H9 (cell line): ENCODE measurements at regions not wholly inside any gene's neighbourhood (a gene's known extent, or its start where the extent isn't known, plus 50 kb on each side); places are given as distances from the start of the nearest gene placed in this dataset.

Experiments used
- DNase-seq: peaks from one replicate; pipeline ENCODE4 v3.0.0-alpha.2; 2017
- H2AFZ ChIP-seq: one replicate; pipeline ENCODE4 v1.6.1; 2013; ENCODE audit warnings: mild to moderate bottlenecking, low read length, control low read depth, moderate library complexity
- H2AK5ac ChIP-seq: 2 replicates; pipeline ENCODE4 v1.6.1; 2013; ENCODE audit warnings: low read length, control low read depth, mixed read lengths; ENCODE audit not compliant: insufficient read length
- H2BK120ac ChIP-seq: one replicate; pipeline ENCODE4 v1.6.1; 2013; ENCODE audit warnings: low read depth, mild to moderate bottlenecking, low read length, control low read depth, inconsistent platforms; ENCODE audit not compliant: poor library complexity, severe bottlenecking
- H2BK12ac ChIP-seq: 2 replicates; pipeline ENCODE4 v1.6.1; 2013; ENCODE audit warnings: low read length, control low read depth, mixed read lengths, low read depth; ENCODE audit not compliant: insufficient read length
- H2BK15ac ChIP-seq: 2 replicates; pipeline ENCODE4 v1.6.1; 2013; ENCODE audit warnings: low read depth, low read length, control low read depth
- H2BK20ac ChIP-seq: one replicate; pipeline ENCODE4 v1.6.1; 2013; ENCODE audit warnings: low read depth, mild to moderate bottlenecking, low read length, control low read depth, inconsistent platforms; ENCODE audit not compliant: poor library complexity, severe bottlenecking
- H2BK5ac ChIP-seq: 2 replicates; pipeline ENCODE4 v1.6.1; 2013; ENCODE audit warnings: low read length, control low read depth, mixed read lengths; ENCODE audit not compliant: insufficient read length
- H3K14ac ChIP-seq: 2 replicates; pipeline ENCODE4 v1.6.1; 2013; ENCODE audit warnings: low read length, control low read depth; ENCODE audit not compliant: insufficient read depth
- H3K18ac ChIP-seq: 2 replicates; pipeline ENCODE4 v1.6.1; 2013; ENCODE audit warnings: low read depth, mild to moderate bottlenecking, mixed read lengths, low read length, control low read depth; ENCODE audit not compliant: insufficient read length
- H3K23ac ChIP-seq: 2 replicates; pipeline ENCODE4 v1.6.1; 2013; ENCODE audit warnings: low read length, control low read depth, mixed read lengths, low read depth; ENCODE audit not compliant: insufficient read length
- H3K23me2 ChIP-seq: 2 replicates; pipeline ENCODE4 v1.6.1; 2013; ENCODE audit warnings: low read depth, mild to moderate bottlenecking, mixed read lengths, low read length, control low read depth; ENCODE audit not compliant: insufficient read length, poor library complexity, severe bottlenecking
- H3K27ac ChIP-seq: 2 replicates; pipeline ENCODE4 v1.5.1; 2013; ENCODE audit warnings: low read length, control low read depth, mixed read lengths, low read depth; ENCODE audit not compliant: insufficient read length
- H3K27me3 ChIP-seq: 2 replicates; pipeline ENCODE4 v1.6.1; 2013; ENCODE audit warnings: low read length, control low read depth, inconsistent platforms; ENCODE audit not compliant: insufficient read depth
- H3K4ac ChIP-seq: 2 replicates; pipeline ENCODE4 v1.6.1; 2013; ENCODE audit warnings: low read depth, mild to moderate bottlenecking, control low read depth, inconsistent platforms, low read length, moderate library complexity
- H3K4me1 ChIP-seq: 2 replicates; pipeline ENCODE4 v1.6.1; 2013; ENCODE audit warnings: low read length, control low read depth, inconsistent platforms; ENCODE audit not compliant: insufficient read depth
- H3K4me2 ChIP-seq: 2 replicates; pipeline ENCODE4 v1.6.1; 2013; ENCODE audit warnings: low read length, control low read depth, mixed read lengths; ENCODE audit not compliant: insufficient read length, insufficient read depth
- H3K56ac ChIP-seq: 2 replicates; pipeline ENCODE4 v1.6.1; 2013; ENCODE audit warnings: low read depth, mild to moderate bottlenecking, mixed read lengths, low read length, control low read depth; ENCODE audit not compliant: insufficient read length
- H3K79me1 ChIP-seq: 2 replicates; pipeline ENCODE4 v1.6.1; 2013; ENCODE audit warnings: low read depth, mild to moderate bottlenecking, moderate library complexity, low read length, control low read depth, inconsistent platforms; ENCODE audit not compliant: insufficient read depth, poor library complexity, severe bottlenecking
- H3K79me2 ChIP-seq: 2 replicates; pipeline ENCODE4 v1.6.1; 2013; ENCODE audit warnings: low read length, control low read depth, inconsistent platforms; ENCODE audit not compliant: insufficient read depth
- H3K9ac ChIP-seq: 2 replicates; pipeline ENCODE4 v1.6.1; 2013; ENCODE audit warnings: low read length, control low read depth, mixed read lengths; ENCODE audit not compliant: insufficient read length; ENCODE audit errors: extremely low read depth
- H3K9me3 ChIP-seq: one replicate; pipeline ENCODE4 v1.6.1; 2013; ENCODE audit warnings: low read depth, low read length, inconsistent platforms; ENCODE audit not compliant: control insufficient read depth
- H3T11ph ChIP-seq: one replicate; pipeline ENCODE4 v1.6.1; 2013; ENCODE audit warnings: mild to moderate bottlenecking, low read length, control low read depth, inconsistent platforms
- H4K20me1 ChIP-seq: one replicate; pipeline ENCODE4 v1.6.1; 2013; ENCODE audit not compliant: control insufficient read depth, insufficient read length, insufficient read depth
- H4K5ac ChIP-seq: 2 replicates; pipeline ENCODE4 v1.6.1; 2013; ENCODE audit warnings: low read depth, mild to moderate bottlenecking, mixed read lengths, low read length, control low read depth; ENCODE audit not compliant: insufficient read length
- H4K8ac ChIP-seq: replicated peaks from 2 replicates; pipeline ENCODE4 v1.6.1; 2013; ENCODE audit warnings: low read length, control low read depth, mixed read lengths, low read depth; ENCODE audit not compliant: insufficient read length
- H4K91ac ChIP-seq: 2 replicates; pipeline ENCODE4 v1.6.1; 2013; ENCODE audit warnings: low read depth, mild to moderate bottlenecking, moderate library complexity, mixed read lengths, low read length, control low read depth; ENCODE audit not compliant: insufficient read length
- H3K27ac Mint-ChIP-seq, 3 experiments: 2 replicates in 2 of 3; 3 replicates in 1 of 3; pipeline ENCODE4 v1.8.0; 2020 to 2021; ENCODE audit warnings: mixed read lengths in 3 of 3, mild to moderate bottlenecking in 1 of 3, moderate library complexity in 1 of 3
- H3K27me3 Mint-ChIP-seq: 2 replicates; pipeline ENCODE4 v1.8.0; 2021; ENCODE audit warnings: low read depth, mild to moderate bottlenecking, moderate library complexity, mixed read lengths
- H3K36me3 Mint-ChIP-seq, 3 experiments: 2 replicates in 2 of 3; 3 replicates in 1 of 3; pipeline ENCODE4 v1.8.0; 2020 to 2021; ENCODE audit warnings: low read depth in 3 of 3, mixed read lengths in 3 of 3; ENCODE audit not compliant: insufficient read depth in 1 of 3
- H3K4me1 Mint-ChIP-seq, 2 experiments: 2 replicates each; pipeline ENCODE4 v1.8.0; 2020; ENCODE audit warnings: mixed read lengths in 2 of 2
- H3K4me3 Mint-ChIP-seq, 2 experiments: 2 replicates in 1 of 2; 3 replicates in 1 of 2; pipeline ENCODE4 v1.8.0; 2020 to 2021; ENCODE audit warnings: mild to moderate bottlenecking in 2 of 2, mixed read lengths in 2 of 2, moderate library complexity in 1 of 2
- H3K9me3 Mint-ChIP-seq, 2 experiments: 2 replicates in 1 of 2; 3 replicates in 1 of 2; pipeline ENCODE4 v1.8.0; 2020; ENCODE audit warnings: mild to moderate bottlenecking in 2 of 2, mixed read lengths in 2 of 2, moderate library complexity in 1 of 2
- CTCF ChIP-seq: fragments of 200-600 bp; sonication (generic); conservative IDR thresholded peaks from 3 replicates; pipeline ENCODE4 v1.8.0; 2021; ENCODE audit warnings: antibody characterized with exemption, mild to moderate bottlenecking
- WGBS: extraction: QIAGEN DNeasy Blood & Tissue Kit; methylation state at CpG from one replicate; pipeline ENCODE4 v1.1.7; 2013; ENCODE audit warnings: missing lambda C conversion rate, low lambda C conversion rate, mixed read lengths; ENCODE audit not compliant: insufficient read length; ENCODE audit errors: extremely low coverage; 5-methylcytosine and 5-hydroxymethylcytosine counted together

GRCh38 chr16:79543219-79543618, 57.3 kb downstream of the MAF start:
- Mint-ChIP-seq H3K9me3 (no peaks in the 10 kb centered on the region), H3K27ac (no peak overlapping the region), H3K36me3 (no peaks in the 10 kb centered on the region; a peak in 1 of 7 replicates), H3K4me3 (no peak overlapping the region), H3K27me3 (peaks cover 2% of the 10 kb centered on the region), H3K4me1 (no peaks in the 10 kb centered on the region)
- H3K23ac ChIP-seq = no peak overlapping the region
- H3K4ac ChIP-seq = no peak overlapping the region
- no peaks in the 10 kb centered on the region for H3K79me1 ChIP-seq
- no peaks in the 10 kb centered on the region for H3K9me3 ChIP-seq
- no peaks in the 10 kb centered on the region for H3K4me1 ChIP-seq
- no peak for DNase-seq
- H3T11ph ChIP-seq = no peak overlapping the region
- H3K27me3 ChIP-seq = no peaks in the 10 kb centered on the region
- H3K9ac ChIP-seq = no peak overlapping the region
- no CpG with 5 or more reads among the region's 8 CpGs for WGBS
- H2BK5ac ChIP-seq = no peak overlapping the region
- H2BK15ac ChIP-seq = no peak overlapping the region
- H3K27ac ChIP-seq = no peak overlapping the region
- no peak overlapping the region for H4K91ac ChIP-seq
- H2AK5ac ChIP-seq = no peak overlapping the region
- no peak overlapping the region for H3K56ac ChIP-seq
- H3K14ac ChIP-seq = no peak overlapping the region
- no peak overlapping the region for H2BK120ac ChIP-seq
- H2BK20ac ChIP-seq = no peak overlapping the region
- no peaks in the 10 kb centered on the region for H3K79me2 ChIP-seq
- H4K5ac ChIP-seq = no peak overlapping the region
- no peak overlapping the region for H3K4me2 ChIP-seq
- no peak overlapping the region for H2AFZ ChIP-seq
- H4K8ac ChIP-seq = no peak overlapping the region
- TF ChIP-seq CTCF = no peak
- H3K18ac ChIP-seq = no peak overlapping the region
- H2BK12ac ChIP-seq = no peak overlapping the region
- H3K23me2 ChIP-seq = no peaks in the 10 kb centered on the region
- no peaks in the 10 kb centered on the region for H4K20me1 ChIP-seq
